ENCODE measurements at regions not wholly inside any gene's neighbourhood (a gene's known extent, or its start where the extent isn't known, plus 50 kb on each side); places are given as distances from the start of the nearest gene placed in this dataset.

DNA sequence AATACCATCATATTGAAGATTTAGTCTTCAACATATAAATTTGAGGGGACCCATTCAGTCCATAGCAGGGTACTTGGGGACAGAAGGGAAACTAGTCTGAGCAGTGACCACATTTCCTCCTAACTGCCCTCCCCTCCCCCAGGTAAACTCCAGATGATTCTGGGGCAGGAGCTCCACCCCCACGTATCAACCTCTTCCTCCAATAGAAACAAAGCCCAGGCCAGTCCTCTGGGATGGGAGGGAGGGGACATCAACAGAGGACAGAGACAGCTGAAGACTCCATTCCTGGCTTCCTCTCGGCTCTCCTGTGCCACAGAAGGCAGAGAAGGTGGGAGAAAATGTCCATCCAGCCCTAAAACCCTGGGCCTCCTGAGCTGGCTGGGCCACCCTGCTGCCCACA, 85.0 kb upstream of the TOP1 start:
- H3K27ac ChIP-seq (ENCODE audit: insufficient read depth, low read depth, low read length), result no peak overlapping the region
- no peak overlapping the region for H2AFZ ChIP-seq (ENCODE audit: low read depth, low read length)
- no peak overlapping the region for H3K4me2 ChIP-seq (ENCODE audit: insufficient read depth, low read length)
- H3K36me3 ChIP-seq (ENCODE audit: control insufficient read depth in 2 of 2, extremely low read depth in 1 of 2, insufficient read depth in 2 of 2, low read length in 2 of 2), result no peaks in the 10 kb centered on the region
- FAIRE-seq, result no peak
- CTCF ChIA-PET, result interaction anchor here (1.2 to 4.6 kb wide), 4 partner anchors 10 to 1679 kb away, joined by 3 to 112 read pairs (median 15); no protein-coding TSS in a partner anchor
- POLR2A ChIA-PET, result no interaction called here
- no peaks in the 10 kb centered on the region for H3K9me3 ChIP-seq (replicated peaks; ENCODE audit: control insufficient read depth, insufficient read depth, low read length)
- TF ChIP-seq, protein P1, sequence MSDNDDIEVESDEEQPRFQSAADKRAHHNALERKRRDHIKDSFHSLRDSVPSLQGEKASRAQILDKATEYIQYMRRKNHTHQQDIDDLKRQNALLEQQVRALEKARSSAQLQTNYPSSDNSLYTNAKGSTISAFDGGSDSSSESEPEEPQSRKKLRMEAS (IDR thresholded peaks at IDR 0.05; ENCODE audit: insufficient read depth, insufficient read length), result no peak
- TF ChIP-seq, protein P2, sequence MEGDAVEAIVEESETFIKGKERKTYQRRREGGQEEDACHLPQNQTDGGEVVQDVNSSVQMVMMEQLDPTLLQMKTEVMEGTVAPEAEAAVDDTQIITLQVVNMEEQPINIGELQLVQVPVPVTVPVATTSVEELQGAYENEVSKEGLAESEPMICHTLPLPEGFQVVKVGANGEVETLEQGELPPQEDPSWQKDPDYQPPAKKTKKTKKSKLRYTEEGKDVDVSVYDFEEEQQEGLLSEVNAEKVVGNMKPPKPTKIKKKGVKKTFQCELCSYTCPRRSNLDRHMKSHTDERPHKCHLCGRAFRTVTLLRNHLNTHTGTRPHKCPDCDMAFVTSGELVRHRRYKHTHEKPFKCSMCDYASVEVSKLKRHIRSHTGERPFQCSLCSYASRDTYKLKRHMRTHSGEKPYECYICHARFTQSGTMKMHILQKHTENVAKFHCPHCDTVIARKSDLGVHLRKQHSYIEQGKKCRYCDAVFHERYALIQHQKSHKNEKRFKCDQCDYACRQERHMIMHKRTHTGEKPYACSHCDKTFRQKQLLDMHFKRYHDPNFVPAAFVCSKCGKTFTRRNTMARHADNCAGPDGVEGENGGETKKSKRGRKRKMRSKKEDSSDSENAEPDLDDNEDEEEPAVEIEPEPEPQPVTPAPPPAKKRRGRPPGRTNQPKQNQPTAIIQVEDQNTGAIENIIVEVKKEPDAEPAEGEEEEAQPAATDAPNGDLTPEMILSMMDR (IDR thresholded peaks at IDR 0.05; ENCODE audit: extremely low read depth in 1 of 2, insufficient read depth in 1 of 2, low read depth in 1 of 2, low read length in 2 of 2), result no peak
- TF ChIP-seq JUN (IDR thresholded peaks at IDR 0.05; ENCODE audit: borderline replicate concordance, insufficient read depth, insufficient read length, low read depth) (no peak), GATA2 (IDR thresholded peaks at IDR 0.05; ENCODE audit: insufficient read depth, insufficient read length, low read depth, low read length) (no peak), EZH2 (IDR thresholded peaks at IDR 0.05; ENCODE audit: borderline replicate concordance, low read depth, low read length, severe bottlenecking) (no peak), POLR2AphosphoS5 (IDR thresholded peaks at IDR 0.05; ENCODE audit: insufficient read depth, low read depth, low read length) (no peak), POLR2A (IDR thresholded peaks at IDR 0.05; ENCODE audit: low read depth, low read length) (no peak)
- no peaks in the 10 kb centered on the region for H3K79me2 ChIP-seq (ENCODE audit: control insufficient read depth, insufficient read depth, low read length)
- intact Hi-C loops (cut with micrococcal nuclease), result no loop called here
- no TSS peak for BruUV-seq (replicated peaks)
- dilution Hi-C loops (cut with MboI; ENCODE audit: extremely low pct_ligation_motif_present, low sequenced_read_pairs), result no loop called here
- H3K9me1 ChIP-seq (replicated peaks; ENCODE audit: control insufficient read depth, extremely low read depth, insufficient read depth, low read length), result no peaks in the 10 kb centered on the region
- no peak for DNase-seq (ENCODE audit: low read depth, low spot score)
- H3K4me1 ChIP-seq (ENCODE audit: control insufficient read depth, extremely low read depth, insufficient read depth, low read length), result no peaks in the 10 kb centered on the region
- H3K9ac ChIP-seq (replicated peaks; ENCODE audit: extremely low read depth, insufficient read depth, low read length), result no peak overlapping the region
- no peaks in the 10 kb centered on the region for H3K27me3 ChIP-seq (ENCODE audit: control insufficient read depth in 2 of 2, insufficient read depth in 2 of 2, low read length in 2 of 2)
- no peak overlapping the region for H3K4me3 ChIP-seq (replicated peaks in 1 of 3; ENCODE audit: insufficient read depth in 1 of 3, low read depth in 1 of 3, low read length in 3 of 3)
- H4K20me1 ChIP-seq (replicated peaks; ENCODE audit: control insufficient read depth, extremely low read depth, insufficient read depth, low read length), result no peaks in the 10 kb centered on the region
